GM19463 (cell line): ENCODE measurements at regions not wholly inside any gene's neighbourhood (a gene's known extent, or its start where the extent isn't known, plus 50 kb on each side); places are given as distances from the start of the nearest gene placed in this dataset.
A peak's percentile ranks its signal among the peaks of the same experiment; 100 is the strongest.
"Not testable (repeated sequence)": the region's sequence is repeated elsewhere in the genome, so short reads cannot be mapped to it uniquely, and the experiment has no call there.

Experiments
- ATAC-seq: cut with Tn5 transposase; IDR thresholded peaks from one replicate; pipeline ENCODE4 v1.9.1; 2021; ENCODE audit warnings: mild to moderate bottlenecking, moderate library complexity; ENCODE audit not compliant: unreplicated experiment

- ATAC-seq, result no peak
These were observed 289.5 kb downstream of the OMA1 start for GRCh38 chr1:58257003-58257402.

GRCh38 chr1:58256546-58256945, 290.0 kb downstream of the OMA1 start:
- no peak for ATAC-seq

- ATAC-seq, result no peak
These were observed 290.5 kb downstream of the OMA1 start for GRCh38 chr1:58256041-58256440.

GRCh38 chr1:58255192-58255591, 291.3 kb downstream of the OMA1 start:
- ATAC-seq, result no peak

GRCh38 chr1:58251430-58252073, 295.0 kb downstream of the OMA1 start:
- no peak for ATAC-seq

GRCh38 chr1:58250587-58250948, 296.0 kb downstream of the OMA1 start:
- ATAC-seq, result no peak

- ATAC-seq, result no peak
These were observed 296.6 kb downstream of the OMA1 start for GRCh38 chr1:58249737-58250586.

GRCh38 chr1:58249388-58249736, 297.2 kb downstream of the OMA1 start:
- no peak for ATAC-seq

- ATAC-seq, result no peak
These were observed 297.7 kb downstream of the OMA1 start for GRCh38 chr1:58248791-58249190.

GRCh38 chr1:58248072-58248471, 298.5 kb downstream of the OMA1 start:
- no peak for ATAC-seq

- no peak for ATAC-seq
These were observed 300.0 kb downstream of the OMA1 start for GRCh38 chr1:58246549-58246948.

GRCh38 chr1:58244872-58245271, 301.7 kb downstream of the OMA1 start:
- ATAC-seq, result no peak

- ATAC-seq, result no peak
These were observed 307.7 kb downstream of the OMA1 start for GRCh38 chr1:58238846-58239245.

GRCh38 chr1:58233729-58234128, 312.8 kb downstream of the OMA1 start:
- no peak for ATAC-seq

- ATAC-seq, result peak; percentile 80
These were observed 315.3 kb downstream of the OMA1 start for GRCh38 chr1:58231204-58231603.

- ATAC-seq, result no peak
These were observed 318.9 kb downstream of the OMA1 start for GRCh38 chr1:58227604-58228003.

- no peak for ATAC-seq
These were observed 323.0 kb downstream of the OMA1 start for GRCh38 chr1:58223522-58223921.

- no peak for ATAC-seq
These were observed 325.6 kb downstream of the OMA1 start for GRCh38 chr1:58220836-58221472.

- ATAC-seq, result not testable (repeated sequence)
These were observed 330.4 kb downstream of the OMA1 start for GRCh38 chr1:58216169-58216568.

- ATAC-seq, result no peak
These were observed 331.9 kb downstream of the OMA1 start for GRCh38 chr1:58214674-58215073.

GRCh38 chr1:58211869-58212268, 334.7 kb downstream of the OMA1 start:
- ATAC-seq, result no peak

GRCh38 chr1:58209575-58209974, 337.0 kb downstream of the OMA1 start:
- ATAC-seq, result no peak
